ENCODE measurements at regions not wholly inside any gene's neighbourhood (a gene's known extent, or its start where the extent isn't known, plus 50 kb on each side); places are given as distances from the start of the nearest gene placed in this dataset.

GRCh38 chr12:90396556-90396955, 558.4 kb downstream of the CCER1 start:
- Mint-ChIP-seq H3K4me1 (no peaks in the 10 kb centered on the region), H3K27ac (no peak overlapping the region)

GRCh38 chr12:90393652-90394051, 561.3 kb downstream of the CCER1 start:
- H3K9me3 Mint-ChIP-seq, result peaks cover 27% of the 10 kb centered on the region
- H3K27me3 Mint-ChIP-seq (ENCODE audit: low read depth), result no peaks in the 10 kb centered on the region
- H3K4me3 Mint-ChIP-seq, result no peak overlapping the region
- no peaks in the 10 kb centered on the region for H3K4me1 Mint-ChIP-seq
- H3K36me3 Mint-ChIP-seq (ENCODE audit: low read depth), result no peaks in the 10 kb centered on the region
- no peak overlapping the region for H3K27ac Mint-ChIP-seq
- TF ChIP-seq CTCF (IDR thresholded peaks at IDR 0.05; ENCODE audit: unreplicated experiment in 3 of 3), result no peak

More at GRCh38 chr12:90396556-90396955, 558.4 kb downstream of the CCER1 start:
- Mint-ChIP-seq H3K9me3 (peaks cover 24% of the 10 kb centered on the region), H3K36me3 (ENCODE audit: low read depth) (no peaks in the 10 kb centered on the region), H3K4me3 (no peak overlapping the region), H3K27me3 (ENCODE audit: low read depth) (no peaks in the 10 kb centered on the region)
- TF ChIP-seq CTCF (IDR thresholded peaks at IDR 0.05; ENCODE audit: unreplicated experiment in 3 of 3), result no peak

GRCh38 chr12:90393089-90393488, 561.9 kb downstream of the CCER1 start:
- no peak overlapping the region for H3K4me3 Mint-ChIP-seq
- TF ChIP-seq CTCF (IDR thresholded peaks at IDR 0.05; ENCODE audit: unreplicated experiment in 3 of 3), result no peak
- no peaks in the 10 kb centered on the region for H3K4me1 Mint-ChIP-seq
- no peaks in the 10 kb centered on the region for H3K36me3 Mint-ChIP-seq (ENCODE audit: low read depth)
- H3K9me3 Mint-ChIP-seq, result peaks cover 30% of the 10 kb centered on the region
- no peak overlapping the region for H3K27ac Mint-ChIP-seq
- no peaks in the 10 kb centered on the region for H3K27me3 Mint-ChIP-seq (ENCODE audit: low read depth)

GRCh38 chr12:90390947-90391346, 564.0 kb downstream of the CCER1 start:
- H3K27me3 Mint-ChIP-seq (ENCODE audit: low read depth), result no peaks in the 10 kb centered on the region
- peaks cover 25% of the 10 kb centered on the region for H3K9me3 Mint-ChIP-seq
- no peaks in the 10 kb centered on the region for H3K4me1 Mint-ChIP-seq
- no peak for TF ChIP-seq CTCF (IDR thresholded peaks at IDR 0.05; ENCODE audit: unreplicated experiment in 3 of 3)
- H3K4me3 Mint-ChIP-seq, result no peak overlapping the region
- H3K36me3 Mint-ChIP-seq (ENCODE audit: low read depth), result no peaks in the 10 kb centered on the region
- H3K27ac Mint-ChIP-seq, result no peak overlapping the region

GRCh38 chr12:90368081-90368480, 586.9 kb downstream of the CCER1 start:
- TF ChIP-seq CTCF (IDR thresholded peaks at IDR 0.05; ENCODE audit: unreplicated experiment in 3 of 3), result no peak
- Mint-ChIP-seq H3K27ac (no peak overlapping the region), H3K4me1 (no peaks in the 10 kb centered on the region), H3K4me3 (no peak overlapping the region), H3K27me3 (ENCODE audit: low read depth) (no peaks in the 10 kb centered on the region), H3K36me3 (ENCODE audit: low read depth) (no peaks in the 10 kb centered on the region), H3K9me3 (peaks cover 3% of the 10 kb centered on the region)

- H3K4me1 Mint-ChIP-seq, result no peaks in the 10 kb centered on the region
- H3K27me3 Mint-ChIP-seq (ENCODE audit: low read depth), result no peaks in the 10 kb centered on the region
- TF ChIP-seq CTCF (IDR thresholded peaks at IDR 0.05; ENCODE audit: unreplicated experiment in 3 of 3), result no peak
- H3K9me3 Mint-ChIP-seq, result no peaks in the 10 kb centered on the region
- H3K27ac Mint-ChIP-seq, result no peak overlapping the region
- H3K4me3 Mint-ChIP-seq, result no peak overlapping the region
- H3K36me3 Mint-ChIP-seq (ENCODE audit: low read depth), result no peaks in the 10 kb centered on the region
These were observed 588.7 kb downstream of the CCER1 start for GRCh38 chr12:90366286-90366685.

All from nephron (organoid).